Epithelial cell of proximal tubule (primary cell): ENCODE measurements at regions not wholly inside any gene's neighbourhood (a gene's known extent, or its start where the extent isn't known, plus 50 kb on each side); places are given as distances from the start of the nearest gene placed in this dataset.

Experiments used
- DNase-seq: peaks from one replicate; pipeline ENCODE4 v3.0.0-alpha.2; 2011; ENCODE audit warnings: low read depth
- H3K4me3 ChIP-seq: 2 replicates; pipeline ENCODE4 v1.5.1; 2011; ENCODE audit warnings: low read depth, mild to moderate bottlenecking, low read length
- TF ChIP-seq, protein P1 (sequence below): conservative IDR thresholded peaks from 2 replicates; pipeline ENCODE4 v1.5.1; 2012; ENCODE audit warnings: low read depth, mild to moderate bottlenecking, low read length

DNA sequence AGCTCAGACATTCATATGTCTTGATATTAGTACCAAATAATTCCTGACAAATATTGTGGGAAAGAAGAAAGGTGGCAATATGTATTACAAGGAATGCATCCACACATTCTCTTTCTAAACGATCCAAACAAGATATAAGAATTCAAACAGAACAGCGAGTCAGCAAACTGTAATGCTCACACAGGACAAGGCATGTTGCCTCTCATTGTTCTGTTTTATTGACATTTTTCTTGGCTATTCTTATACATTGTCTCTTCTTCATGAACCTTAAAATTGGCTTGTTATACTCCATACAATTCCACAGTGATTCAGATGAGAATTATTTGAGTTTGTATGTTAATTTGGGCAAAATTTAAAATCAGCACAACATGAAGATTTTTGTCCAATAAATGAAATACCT lies 189.1 kb downstream of the HS3ST3B1 start:
- TF ChIP-seq, protein P1, sequence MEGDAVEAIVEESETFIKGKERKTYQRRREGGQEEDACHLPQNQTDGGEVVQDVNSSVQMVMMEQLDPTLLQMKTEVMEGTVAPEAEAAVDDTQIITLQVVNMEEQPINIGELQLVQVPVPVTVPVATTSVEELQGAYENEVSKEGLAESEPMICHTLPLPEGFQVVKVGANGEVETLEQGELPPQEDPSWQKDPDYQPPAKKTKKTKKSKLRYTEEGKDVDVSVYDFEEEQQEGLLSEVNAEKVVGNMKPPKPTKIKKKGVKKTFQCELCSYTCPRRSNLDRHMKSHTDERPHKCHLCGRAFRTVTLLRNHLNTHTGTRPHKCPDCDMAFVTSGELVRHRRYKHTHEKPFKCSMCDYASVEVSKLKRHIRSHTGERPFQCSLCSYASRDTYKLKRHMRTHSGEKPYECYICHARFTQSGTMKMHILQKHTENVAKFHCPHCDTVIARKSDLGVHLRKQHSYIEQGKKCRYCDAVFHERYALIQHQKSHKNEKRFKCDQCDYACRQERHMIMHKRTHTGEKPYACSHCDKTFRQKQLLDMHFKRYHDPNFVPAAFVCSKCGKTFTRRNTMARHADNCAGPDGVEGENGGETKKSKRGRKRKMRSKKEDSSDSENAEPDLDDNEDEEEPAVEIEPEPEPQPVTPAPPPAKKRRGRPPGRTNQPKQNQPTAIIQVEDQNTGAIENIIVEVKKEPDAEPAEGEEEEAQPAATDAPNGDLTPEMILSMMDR = no peak
- no peak for DNase-seq
- no peak overlapping the region for H3K4me3 ChIP-seq

DNA sequence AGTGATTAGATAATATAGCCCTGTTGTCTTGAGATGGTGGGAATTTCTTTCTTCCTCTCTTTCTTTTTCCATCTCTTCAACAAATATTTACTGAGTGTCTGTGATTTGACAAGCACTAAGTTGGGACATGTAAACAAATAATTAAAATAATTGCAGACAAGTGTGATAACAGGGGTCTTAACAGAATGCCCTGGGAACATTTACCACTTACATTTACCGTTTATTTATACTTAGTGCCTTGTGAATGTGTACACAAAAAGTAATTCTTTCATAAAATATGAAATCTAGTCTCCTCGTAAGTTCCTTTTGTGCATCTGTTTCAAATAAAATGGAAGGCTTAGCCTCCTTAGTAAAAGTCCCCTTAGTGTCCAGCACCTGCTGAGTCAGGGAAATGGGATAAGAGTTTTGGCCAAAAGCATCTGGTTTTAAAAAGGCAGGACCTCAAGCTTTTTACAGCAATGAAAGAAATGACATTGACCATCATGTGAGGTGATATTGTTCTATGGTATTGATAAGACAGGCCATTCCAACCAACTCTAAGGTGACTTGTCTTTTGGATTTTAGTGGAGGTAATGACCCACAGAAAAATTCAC lies 188.2 kb downstream of the HS3ST3B1 start:
- no peak for DNase-seq
- TF ChIP-seq, protein P1 = no peak
- no peak overlapping the region for H3K4me3 ChIP-seq

DNA sequence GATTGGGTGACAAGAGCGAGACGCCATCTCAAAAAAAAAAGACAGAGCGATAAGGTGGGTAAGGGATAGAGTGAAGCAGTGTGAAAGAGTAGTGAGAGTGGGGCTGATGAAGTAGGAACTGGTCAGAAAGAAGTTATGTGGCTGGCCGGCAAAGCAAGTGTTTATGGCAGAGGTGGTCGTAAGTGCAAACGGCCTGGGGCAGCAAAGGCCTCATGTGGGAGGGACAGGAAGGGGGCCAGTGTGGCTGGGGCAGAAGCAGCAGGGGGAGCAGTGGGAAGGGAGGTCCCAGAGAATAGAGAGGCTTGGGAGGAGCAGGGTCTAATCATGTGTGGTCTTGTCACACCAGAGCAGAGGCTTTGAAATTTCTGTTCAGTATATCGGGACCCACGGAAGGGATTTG lies 186.2 kb downstream of the HS3ST3B1 start:
- DNase-seq = no peak
- TF ChIP-seq, protein P1 = no peak
- H3K4me3 ChIP-seq = no peak overlapping the region

DNA sequence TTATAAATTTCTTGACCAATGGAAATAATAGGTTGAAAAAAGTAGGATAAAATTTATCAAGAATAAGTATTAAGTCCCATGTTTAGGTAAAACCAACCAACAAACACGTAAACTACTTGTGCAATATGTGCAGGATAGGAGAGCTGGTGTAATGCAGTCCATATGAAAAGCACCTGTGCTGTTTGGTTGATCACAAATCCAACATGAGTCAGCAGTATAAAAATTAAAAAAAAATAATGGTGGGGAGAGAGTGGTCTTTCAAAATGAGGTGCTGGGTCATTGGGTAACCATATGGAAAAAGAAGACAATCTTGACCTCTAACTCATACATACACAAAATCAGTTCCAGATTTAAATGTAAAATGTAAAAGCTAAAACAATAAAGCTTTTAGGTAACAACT lies 181.8 kb downstream of the HS3ST3B1 start:
- H3K4me3 ChIP-seq = no peak overlapping the region
- DNase-seq = no peak
- TF ChIP-seq, protein P1 = no peak

DNA sequence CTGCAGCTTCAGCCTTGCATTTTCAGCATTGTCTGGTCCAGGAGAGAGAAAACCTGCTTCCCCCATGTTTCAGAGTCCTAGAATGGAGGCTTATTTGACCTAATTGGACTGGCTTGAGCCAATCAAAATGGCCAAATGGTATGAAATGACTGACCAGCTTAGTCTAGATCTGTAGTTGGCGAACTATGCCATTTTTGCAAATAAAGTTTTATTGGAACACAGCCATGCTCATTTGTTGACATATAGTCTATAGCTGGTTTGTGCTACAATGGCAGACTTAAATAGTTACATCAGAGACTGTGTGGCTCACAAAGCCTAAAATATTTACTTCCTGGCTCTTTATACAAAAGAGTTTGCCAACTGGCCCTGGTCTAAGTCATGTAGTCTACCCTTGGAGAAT lies 180.8 kb downstream of the HS3ST3B1 start:
- DNase-seq = no peak
- no peak overlapping the region for H3K4me3 ChIP-seq
- TF ChIP-seq, protein P1 = no peak

DNA sequence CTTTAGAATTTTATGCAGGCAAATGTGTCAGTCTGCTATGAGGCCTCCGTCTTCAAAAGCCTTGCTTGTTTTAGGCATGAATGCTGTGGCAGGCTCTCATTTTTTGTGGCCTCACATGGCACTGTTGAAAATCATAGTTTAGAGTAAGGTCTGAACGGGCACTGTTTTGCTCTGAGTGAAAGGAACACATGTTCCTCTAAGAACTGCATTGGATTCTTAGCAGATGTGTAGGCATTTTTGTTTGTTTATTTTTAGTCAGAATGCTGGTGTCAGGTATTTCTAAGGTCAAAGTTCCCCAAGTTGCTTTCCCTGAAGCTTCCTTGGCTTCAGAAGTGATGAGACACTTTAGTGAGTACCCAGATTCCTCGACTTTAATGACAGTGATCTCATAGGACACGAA lies 173.7 kb downstream of the HS3ST3B1 start:
- TF ChIP-seq, protein P1 = no peak
- DNase-seq = no peak
- no peak overlapping the region for H3K4me3 ChIP-seq

DNA sequence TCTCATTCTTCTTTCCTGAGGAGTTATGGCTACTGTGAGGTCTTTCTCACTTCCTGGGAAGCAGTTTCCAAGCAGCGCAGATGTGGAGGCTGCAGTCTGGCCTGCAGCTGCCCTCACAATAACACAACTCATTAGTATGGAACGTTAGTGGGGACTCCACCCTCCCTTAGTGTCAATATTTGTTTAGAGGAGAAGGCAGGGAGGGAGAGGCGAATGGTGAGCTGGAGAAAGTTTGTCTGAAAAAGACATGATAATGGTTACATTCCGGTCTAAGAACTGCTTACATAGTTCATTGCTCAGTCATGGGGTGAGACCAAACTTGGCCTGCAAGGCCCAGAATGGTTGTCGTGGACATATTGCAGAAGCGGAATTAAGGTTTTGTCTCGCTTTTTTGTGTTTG lies 170.2 kb downstream of the HS3ST3B1 start:
- H3K4me3 ChIP-seq = no peak overlapping the region
- TF ChIP-seq, protein P1 = no peak
- DNase-seq = no peak
